Kidney (tissue), 13 donors: ENCODE measurements at regions not wholly inside any gene's neighbourhood (a gene's known extent, or its start where the extent isn't known, plus 50 kb on each side); places are given as distances from the start of the nearest gene placed in this dataset.
A peak's percentile ranks its signal among the peaks of the same experiment; 100 is the strongest.

ENCODE experiments used
- DNase-seq, 5 donors: peaks; one replicate each; pipeline ENCODE4 v3.0.0-alpha.2; 2013 to 2020
- FAIRE-seq: peaks from 2 replicates; lab custom pipeline; 2012; peaks lifted over from hg19 to GRCh38; lab: Jason Lieb, UNC
- H3K27ac ChIP-seq, 2 donors: one replicate each; pipeline ENCODE4 v1.7.0; 2013; ENCODE audit warnings: low read depth in 2 of 2, low read length in 2 of 2, inconsistent platforms in 1 of 2
- H3K27me3 ChIP-seq: one replicate; pipeline ENCODE4 v1.7.1; 2013; ENCODE audit warnings: low read length, inconsistent platforms; ENCODE audit not compliant: control insufficient read depth, insufficient read depth
- H3K36me3 ChIP-seq, 3 donors: one replicate each; pipeline versions ENCODE4 v1.7.0 to v1.7.1; 2013; ENCODE audit warnings: low read length in 3 of 3, control low read depth in 1 of 3, inconsistent platforms in 1 of 3; ENCODE audit not compliant: insufficient read depth in 3 of 3, control insufficient read depth in 2 of 3
- H3K4me1 ChIP-seq, 3 donors: one replicate each; pipeline versions ENCODE4 v1.7.0 to v1.7.1; 2013; ENCODE audit warnings: low read length in 3 of 3, inconsistent platforms in 1 of 3, low read depth in 1 of 3; ENCODE audit not compliant: control insufficient read depth in 2 of 3, insufficient read depth in 2 of 3
- H3K4me3 ChIP-seq, 3 donors: one replicate each; pipeline versions ENCODE4 v1.7.0 to v1.8.1; 2013; ENCODE audit warnings: low read length in 3 of 3, control low read depth in 1 of 3, inconsistent platforms in 1 of 3
- H3K9ac ChIP-seq, 3 donors: one replicate each; pipeline versions ENCODE4 v1.7.0 to v1.7.1; 2013; ENCODE audit warnings: low read length in 3 of 3, control low read depth in 1 of 3, inconsistent platforms in 1 of 3
- H3K9me3 ChIP-seq, 3 donors: one replicate each; pipeline versions ENCODE4 v1.7.0 to v1.7.1; 2013; ENCODE audit warnings: low read length in 3 of 3, control low read depth in 1 of 3, inconsistent platforms in 1 of 3; ENCODE audit not compliant: control insufficient read depth in 2 of 3, insufficient read depth in 1 of 3
- CTCF ChIP-seq: IDR thresholded peaks from 3 replicates; pipeline ENCODE4 v1.5.1; 2012; ENCODE audit warnings: mild to moderate bottlenecking, moderate library complexity, borderline replicate concordance; ENCODE audit not compliant: insufficient read depth; ENCODE audit errors: extremely low read depth
- intact Hi-C: fragments of 100-400 bp; cut with DNase I; formaldehyde crosslinking; loops from one replicate; pipeline ENCODE4 v1.11.1; 2022
- donor health status: control.
- donor health status: control.
- donor health status: control.
- donor health status: control.
- donor health status: control.
- donor health status: DM: yes; HTN: yes; CAD: no.
- donor health status: Normal renal cell carcinoma (clear cell type).

DNA sequence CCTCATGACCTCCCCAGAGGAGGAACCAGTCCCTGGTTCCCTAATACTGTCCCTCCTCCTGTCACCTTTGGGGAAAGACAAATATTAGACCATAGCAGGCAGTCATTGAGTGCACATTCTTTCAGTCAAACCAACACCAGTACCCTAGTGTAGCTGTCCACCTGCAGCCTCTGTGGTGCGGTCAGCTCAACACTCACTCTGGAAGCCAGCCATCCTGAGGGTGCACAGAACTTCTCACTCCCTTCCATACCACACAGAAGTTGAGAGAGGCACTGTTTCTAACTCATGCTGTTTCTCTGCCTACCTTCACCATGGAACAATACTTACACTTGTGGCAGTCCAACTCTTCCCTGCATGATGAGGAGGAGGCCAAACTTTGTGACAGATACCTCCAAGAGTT, 175.6 kb upstream of the FOXN2 start:
- FAIRE-seq: no peak
- DNase-seq: no peak
- no peaks in the 10 kb centered on the region for H3K36me3 ChIP-seq
- H3K9ac ChIP-seq: no peak overlapping the region
- H3K27ac ChIP-seq: no peak overlapping the region
- no peaks in the 10 kb centered on the region for H3K9me3 ChIP-seq
- H3K27me3 ChIP-seq: no peaks in the 10 kb centered on the region
- no peak overlapping the region for H3K4me3 ChIP-seq
- no peak for TF ChIP-seq CTCF
- intact Hi-C loops: no loop called here
- no peaks in the 10 kb centered on the region for H3K4me1 ChIP-seq

DNA sequence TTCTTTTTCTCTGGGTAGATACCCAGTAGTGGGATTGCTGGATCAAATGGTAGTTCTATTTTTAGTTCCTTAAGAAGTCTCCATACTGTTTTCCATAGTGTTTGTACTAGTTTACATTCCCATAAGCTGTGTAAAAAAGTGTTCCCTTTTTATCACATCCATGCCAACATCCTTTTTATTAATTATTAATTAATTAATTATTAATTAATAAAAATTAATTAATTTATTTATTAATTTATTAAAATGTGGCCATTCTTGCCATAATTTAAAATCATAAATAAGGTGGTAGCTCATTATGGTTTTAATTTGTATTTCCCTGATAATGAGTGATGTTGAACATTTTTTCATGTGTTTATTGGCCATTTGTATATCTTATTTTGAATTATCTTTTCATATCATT, 173.9 kb upstream of the FOXN2 start:
- H3K4me3 ChIP-seq: no peak overlapping the region
- intact Hi-C loops: no loop called here
- peak; percentile 33 for FAIRE-seq

DNA sequence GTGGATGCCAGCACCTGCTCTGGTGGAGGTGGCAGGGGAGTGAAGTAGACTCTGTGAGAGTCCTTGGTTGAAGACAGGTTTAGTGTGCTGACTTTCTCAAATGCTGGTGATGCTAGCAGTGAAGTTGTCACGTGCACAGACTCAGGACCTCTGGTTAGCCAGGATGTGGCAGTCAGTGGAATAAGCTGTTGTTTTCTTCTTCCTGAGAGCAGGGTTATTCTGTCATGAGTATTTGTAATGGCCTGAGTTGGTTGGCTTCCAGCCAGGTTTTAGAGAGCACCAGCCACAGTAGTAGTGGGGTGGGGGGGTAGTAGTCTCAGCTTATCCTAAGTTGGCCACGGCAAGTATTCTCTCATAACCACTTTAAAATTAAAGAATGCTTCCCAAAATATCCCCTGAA, 169.7 kb upstream of the FOXN2 start:
- Histone ChIP-seq H3K4me3 (no peak overlapping the region), H3K9me3 (no peaks in the 10 kb centered on the region), H3K9ac (no peak overlapping the region), H3K36me3 (no peaks in the 10 kb centered on the region), H3K27ac (no peak overlapping the region), H3K4me1 (no peaks in the 10 kb centered on the region), H3K27me3 (no peaks in the 10 kb centered on the region)
- FAIRE-seq: no peak
- no peak for TF ChIP-seq CTCF
- peak in 1 of 5 donors; percentile 10 for DNase-seq
- intact Hi-C loops: no loop called here

More for the DNA sequence above, 173.9 kb upstream of the FOXN2 start:
- no peaks in the 10 kb centered on the region for H3K4me1 ChIP-seq
- no peak for TF ChIP-seq CTCF
- no peak overlapping the region for H3K27ac ChIP-seq
- no peak overlapping the region for H3K9ac ChIP-seq
- H3K36me3 ChIP-seq: no peaks in the 10 kb centered on the region
- H3K27me3 ChIP-seq: no peaks in the 10 kb centered on the region
- H3K9me3 ChIP-seq: no peaks in the 10 kb centered on the region
- DNase-seq: no peak

DNA sequence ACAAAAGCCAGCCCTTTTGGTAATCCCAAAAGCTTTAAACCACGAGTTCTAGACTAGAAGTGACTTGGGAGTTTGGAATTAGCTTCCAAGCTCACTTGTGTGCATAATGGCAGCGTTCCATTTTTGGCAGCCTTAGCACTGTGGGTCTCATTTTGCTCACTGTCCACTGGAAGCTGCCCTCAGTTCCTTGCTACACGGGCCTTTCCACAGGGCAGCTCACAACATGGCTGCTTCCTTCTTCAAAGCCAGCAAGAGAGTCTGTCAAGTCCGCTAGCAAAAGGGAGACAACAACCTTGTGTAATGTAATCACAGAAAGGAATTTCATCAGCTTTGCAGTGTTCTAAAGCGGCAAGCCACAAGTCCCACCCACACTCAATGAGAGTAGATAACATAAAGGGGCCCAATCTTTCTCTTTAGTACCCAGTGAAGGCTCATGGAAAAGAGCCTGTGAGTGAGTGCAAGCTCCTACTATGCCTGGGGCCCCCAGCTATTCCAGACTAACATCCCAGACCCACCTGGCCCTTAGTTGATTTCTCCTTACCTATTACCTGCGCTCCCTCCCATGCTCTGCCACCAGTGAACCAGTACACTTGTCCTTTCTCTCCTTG, 168.5 kb upstream of the FOXN2 start:
- Histone ChIP-seq H3K4me1 (no peaks in the 10 kb centered on the region), H3K27ac (no peak overlapping the region), H3K4me3 (no peak overlapping the region), H3K27me3 (no peaks in the 10 kb centered on the region), H3K9ac (no peak overlapping the region), H3K36me3 (no peaks in the 10 kb centered on the region), H3K9me3 (no peaks in the 10 kb centered on the region)
- DNase-seq (peak in 2 of 5 donors; percentile 3 to 7), FAIRE-seq (no peak)
- no peak for TF ChIP-seq CTCF
- intact Hi-C loops: no loop called here
